WTC11 (cell line): ENCODE measurements at regions not wholly inside any gene's neighbourhood (a gene's known extent, or its start where the extent isn't known, plus 50 kb on each side); places are given as distances from the start of the nearest gene placed in this dataset.
A peak's percentile ranks its signal among the peaks of the same experiment; 100 is the strongest.

ENCODE experiments used
- ATAC-seq: fragments of 200-7000 bp; cut with Tn5 transposase; 2 replicates; pipeline ENCODE4 v1.10.0; 2021; ENCODE audit warnings: mild to moderate bottlenecking, moderate library complexity
- CTCF ChIA-PET: fragments of 300-600 bp; sonication (Branson Sonifier 250); formaldehyde crosslinking; loops from one replicate; lab custom pipeline; 2021; ENCODE audit warnings: antibody characterized with exemption; lab: Charles Lee
- POLR2A ChIA-PET: fragments of 350-600 bp; sonication (Branson Sonifier 250); formaldehyde crosslinking; loops from one replicate; lab custom pipeline; 2021; ENCODE audit warnings: antibody characterized with exemption; lab: Charles Lee
- DNase-seq: peaks from one replicate; pipeline ENCODE4 v3.0.0; 2021; ENCODE audit warnings: low spot score
- H3K27ac Mint-ChIP-seq: 2 replicates; pipeline ENCODE4 v1.8.0; 2021; ENCODE audit warnings: mixed read lengths
- H3K27me3 Mint-ChIP-seq: 2 replicates; pipeline ENCODE4 v1.8.0; 2021; ENCODE audit warnings: low read depth, mild to moderate bottlenecking, moderate library complexity, mixed read lengths
- H3K36me3 Mint-ChIP-seq: 2 replicates; pipeline ENCODE4 v1.8.0; 2021; ENCODE audit warnings: mixed read lengths
- H3K4me1 Mint-ChIP-seq: 2 replicates; pipeline ENCODE4 v1.8.0; 2022; ENCODE audit warnings: mixed read lengths
- H3K4me3 Mint-ChIP-seq: 2 replicates; pipeline ENCODE4 v1.8.0; 2021; ENCODE audit warnings: mild to moderate bottlenecking, moderate library complexity, mixed read lengths
- H3K9me3 Mint-ChIP-seq: 2 replicates; pipeline ENCODE4 v1.8.0; 2021; ENCODE audit warnings: mixed read lengths
- EMX1 ChIP-seq: fragments of 250-450 bp; sonication (Bioruptor Pico); IDR thresholded peaks from 2 replicates; pipeline ENCODE4 v1.8.0; 2021; ENCODE audit warnings: mild to moderate bottlenecking
- ESRRA ChIP-seq: sonication (generic); formaldehyde crosslinking; IDR thresholded peaks from 2 replicates; pipeline ENCODE4 v1.8.1; 2022; ENCODE audit warnings: mild to moderate bottlenecking, missing genetic modification reagents, borderline replicate concordance
- FOXK1 ChIP-seq: sonication (generic); formaldehyde crosslinking; IDR thresholded peaks from 2 replicates; pipeline ENCODE4 v1.8.0; 2022; ENCODE audit warnings: mild to moderate bottlenecking, moderate library complexity, missing genetic modification reagents
- FOXP1 ChIP-seq: sonication (generic); formaldehyde crosslinking; IDR thresholded peaks from 2 replicates; pipeline ENCODE4 v1.8.0; 2022; ENCODE audit warnings: missing genetic modification reagents, mild to moderate bottlenecking, moderate library complexity, borderline replicate concordance
- GABPB1 ChIP-seq: sonication (generic); formaldehyde crosslinking; IDR thresholded peaks from 2 replicates; pipeline ENCODE4 v1.8.1; 2023; ENCODE audit warnings: mild to moderate bottlenecking, missing genetic modification reagents
- GTF2I ChIP-seq: fragments of 250-450 bp; sonication (Bioruptor Pico); conservative IDR thresholded peaks from 2 replicates; pipeline ENCODE4 v1.4.0; 2021; ENCODE audit warnings: mild to moderate bottlenecking
- JAZF1 ChIP-seq: fragments of 250-450 bp; sonication (Bioruptor Pico); IDR thresholded peaks from 2 replicates; pipeline ENCODE4 v1.9.0; 2021; ENCODE audit warnings: moderate library complexity, mild to moderate bottlenecking, inconsistent platforms
- JUN ChIP-seq: sonication (generic); formaldehyde crosslinking; IDR thresholded peaks from 2 replicates; pipeline ENCODE4 v1.8.0; 2023; ENCODE audit warnings: mild to moderate bottlenecking, missing genetic modification reagents
- MYBL2 ChIP-seq: sonication (generic); formaldehyde crosslinking; IDR thresholded peaks from 2 replicates; pipeline ENCODE4 v1.8.1; 2023; ENCODE audit warnings: mild to moderate bottlenecking, moderate library complexity, missing genetic modification reagents
- NR1H2 ChIP-seq: sonication (generic); formaldehyde crosslinking; IDR thresholded peaks from 2 replicates; pipeline ENCODE4 v1.9.0; 2021; ENCODE audit warnings: mild to moderate bottlenecking, moderate library complexity, missing genetic modification reagents
- NR3C1 ChIP-seq: sonication (generic); formaldehyde crosslinking; conservative IDR thresholded peaks from 2 replicates; pipeline ENCODE4 v1.8.1; 2023; ENCODE audit warnings: low read depth, mild to moderate bottlenecking, missing genetic modification reagents
- PRRX2 ChIP-seq: fragments of 250-450 bp; sonication (Bioruptor Pico); IDR thresholded peaks from 2 replicates; pipeline ENCODE4 v1.8.0; 2021; ENCODE audit warnings: mild to moderate bottlenecking
- SOX15 ChIP-seq: fragments of 250-450 bp; sonication (Bioruptor Pico); IDR thresholded peaks from 2 replicates; pipeline ENCODE4 v1.9.0; 2021; ENCODE audit warnings: mild to moderate bottlenecking
- TEAD4 ChIP-seq: sonication (generic); formaldehyde crosslinking; IDR thresholded peaks from 2 replicates; pipeline ENCODE4 v1.8.0; 2022; ENCODE audit warnings: mild to moderate bottlenecking, missing genetic modification reagents
- ZNF121 ChIP-seq: sonication (generic); formaldehyde crosslinking; IDR thresholded peaks from 2 replicates; pipeline ENCODE4 v1.8.0; 2023; ENCODE audit warnings: missing genetic modification reagents
- ZNF219 ChIP-seq: sonication (generic); formaldehyde crosslinking; IDR thresholded peaks from 2 replicates; pipeline ENCODE4 v1.8.0; 2023; ENCODE audit warnings: missing genetic modification reagents, mild to moderate bottlenecking, borderline replicate concordance
- ZNF232 ChIP-seq: sonication (generic); formaldehyde crosslinking; IDR thresholded peaks from 2 replicates; pipeline ENCODE4 v1.8.0; 2022; ENCODE audit warnings: mild to moderate bottlenecking, missing genetic modification reagents
- ZNF317 ChIP-seq: sonication (generic); formaldehyde crosslinking; IDR thresholded peaks from 2 replicates; pipeline ENCODE4 v1.8.1; 2023; ENCODE audit warnings: low read depth, mild to moderate bottlenecking, moderate library complexity, missing genetic modification reagents, borderline replicate concordance
- ZNF671 ChIP-seq: fragments of 250-450 bp; sonication (Bioruptor Pico); IDR thresholded peaks from 2 replicates; pipeline ENCODE4 v1.8.0; 2021; ENCODE audit warnings: mild to moderate bottlenecking
- TF ChIP-seq, protein P1 (sequence below): fragments of 250-450 bp; sonication (Bioruptor Pico); IDR thresholded peaks from 2 replicates; pipeline ENCODE4 v1.9.0; 2021; ENCODE audit warnings: mild to moderate bottlenecking
- TF ChIP-seq, protein P2 (sequence below): sonication (generic); formaldehyde crosslinking; IDR thresholded peaks from 2 replicates; pipeline ENCODE4 v1.8.1; 2023; ENCODE audit warnings: mild to moderate bottlenecking, missing genetic modification reagents, moderate library complexity
- TF ChIP-seq, protein P3 (sequence below): sonication (generic); formaldehyde crosslinking; IDR thresholded peaks from 2 replicates; pipeline ENCODE4 v1.8.0; 2022; ENCODE audit warnings: mild to moderate bottlenecking, missing genetic modification reagents
- TF ChIP-seq, protein P4 (sequence below): sonication (generic); formaldehyde crosslinking; IDR thresholded peaks from 2 replicates; pipeline ENCODE4 v1.8.1; 2022; ENCODE audit warnings: mild to moderate bottlenecking, missing genetic modification reagents, moderate library complexity, borderline replicate concordance
- TF ChIP-seq, protein P5 (sequence below): fragments of 200-600 bp; IDR thresholded peaks from 2 replicates; pipeline ENCODE4 v1.8.0; 2022; ENCODE audit warnings: antibody characterized with exemption
- TF ChIP-seq, protein P6 (sequence below): sonication (generic); formaldehyde crosslinking; IDR thresholded peaks from 2 replicates; pipeline ENCODE4 v1.8.0; 2022; ENCODE audit warnings: mild to moderate bottlenecking, missing genetic modification reagents
- TF ChIP-seq, protein P7 (sequence below): sonication (generic); formaldehyde crosslinking; IDR thresholded peaks from 2 replicates; pipeline ENCODE4 v1.8.0; 2022; ENCODE audit warnings: missing genetic modification reagents

DNA sequence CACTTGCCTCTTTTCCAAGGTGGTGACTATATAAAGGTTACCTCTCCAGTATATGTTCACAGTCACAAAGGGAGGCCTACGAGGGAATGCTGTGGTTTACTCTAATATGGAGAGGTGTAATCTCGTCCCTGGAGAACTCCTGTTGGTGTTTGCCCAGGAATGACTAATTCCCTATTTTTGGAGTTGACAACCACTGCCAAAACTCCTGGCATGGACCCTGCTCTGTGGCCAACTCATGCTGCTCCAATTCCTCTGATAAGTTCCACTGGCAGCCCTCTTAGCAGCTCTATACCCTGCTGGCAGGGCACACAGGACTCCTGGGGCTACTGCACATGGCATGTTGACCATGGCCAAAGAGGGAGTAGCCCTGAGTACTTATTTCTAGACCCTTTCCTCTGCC lies 418.7 kb upstream of the ANO5 start (continued):
- TF ChIP-seq, protein P1, sequence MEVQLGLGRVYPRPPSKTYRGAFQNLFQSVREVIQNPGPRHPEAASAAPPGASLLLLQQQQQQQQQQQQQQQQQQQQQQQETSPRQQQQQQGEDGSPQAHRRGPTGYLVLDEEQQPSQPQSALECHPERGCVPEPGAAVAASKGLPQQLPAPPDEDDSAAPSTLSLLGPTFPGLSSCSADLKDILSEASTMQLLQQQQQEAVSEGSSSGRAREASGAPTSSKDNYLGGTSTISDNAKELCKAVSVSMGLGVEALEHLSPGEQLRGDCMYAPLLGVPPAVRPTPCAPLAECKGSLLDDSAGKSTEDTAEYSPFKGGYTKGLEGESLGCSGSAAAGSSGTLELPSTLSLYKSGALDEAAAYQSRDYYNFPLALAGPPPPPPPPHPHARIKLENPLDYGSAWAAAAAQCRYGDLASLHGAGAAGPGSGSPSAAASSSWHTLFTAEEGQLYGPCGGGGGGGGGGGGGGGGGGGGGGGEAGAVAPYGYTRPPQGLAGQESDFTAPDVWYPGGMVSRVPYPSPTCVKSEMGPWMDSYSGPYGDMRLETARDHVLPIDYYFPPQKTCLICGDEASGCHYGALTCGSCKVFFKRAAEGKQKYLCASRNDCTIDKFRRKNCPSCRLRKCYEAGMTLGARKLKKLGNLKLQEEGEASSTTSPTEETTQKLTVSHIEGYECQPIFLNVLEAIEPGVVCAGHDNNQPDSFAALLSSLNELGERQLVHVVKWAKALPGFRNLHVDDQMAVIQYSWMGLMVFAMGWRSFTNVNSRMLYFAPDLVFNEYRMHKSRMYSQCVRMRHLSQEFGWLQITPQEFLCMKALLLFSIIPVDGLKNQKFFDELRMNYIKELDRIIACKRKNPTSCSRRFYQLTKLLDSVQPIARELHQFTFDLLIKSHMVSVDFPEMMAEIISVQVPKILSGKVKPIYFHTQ (CRISPR knock-in tag), result no peak
- TF ChIP-seq, protein P2, sequence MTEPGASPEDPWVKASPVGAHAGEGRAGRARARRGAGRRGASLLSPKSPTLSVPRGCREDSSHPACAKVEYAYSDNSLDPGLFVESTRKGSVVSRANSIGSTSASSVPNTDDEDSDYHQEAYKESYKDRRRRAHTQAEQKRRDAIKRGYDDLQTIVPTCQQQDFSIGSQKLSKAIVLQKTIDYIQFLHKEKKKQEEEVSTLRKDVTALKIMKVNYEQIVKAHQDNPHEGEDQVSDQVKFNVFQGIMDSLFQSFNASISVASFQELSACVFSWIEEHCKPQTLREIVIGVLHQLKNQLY (CRISPR knock-in tag), result no peak
- TF ChIP-seq MYBL2 (no peak), ZNF219 (CRISPR knock-in tag) (no peak), GTF2I (CRISPR knock-in tag) (no peak), ZNF232 (no peak), NR1H2 (CRISPR knock-in tag) (no peak)

DNA sequence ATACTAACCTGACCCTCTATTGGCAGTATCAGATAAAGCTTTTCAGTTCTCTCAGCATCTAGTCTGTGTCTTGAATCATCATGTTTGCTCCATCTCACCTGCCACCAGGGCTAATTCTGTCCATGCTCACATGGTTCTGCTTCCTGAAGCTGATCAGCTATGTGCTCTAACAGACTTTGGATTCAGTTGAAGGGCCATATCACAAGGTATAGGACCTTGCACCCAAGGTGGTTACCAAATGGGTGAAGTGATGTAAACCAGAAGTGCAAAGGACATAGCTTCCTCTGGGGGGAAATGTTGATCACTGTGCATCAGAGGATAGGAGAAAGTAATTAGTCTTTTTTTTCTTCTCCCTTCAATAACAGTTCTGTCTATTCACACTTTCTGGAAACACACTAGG lies 417.0 kb upstream of the ANO5 start:
- Mint-ChIP-seq H3K27ac (no peak overlapping the region), H3K9me3 (no peaks in the 10 kb centered on the region), H3K4me3 (no peak overlapping the region), H3K4me1 (no peaks in the 10 kb centered on the region), H3K27me3 (no peaks in the 10 kb centered on the region)
- CTCF ChIA-PET, result interaction anchor here (0.6 to 1.4 kb wide), 2 partner anchors 8 to 20 kb away, joined by 3 read pairs; no protein-coding TSS in a partner anchor
- POLR2A ChIA-PET, result no interaction called here
- DNase-seq, result no peak
- peak; percentile 38; the same call in 1 of the 2 replicates for ATAC-seq
- TF ChIP-seq, protein P3, sequence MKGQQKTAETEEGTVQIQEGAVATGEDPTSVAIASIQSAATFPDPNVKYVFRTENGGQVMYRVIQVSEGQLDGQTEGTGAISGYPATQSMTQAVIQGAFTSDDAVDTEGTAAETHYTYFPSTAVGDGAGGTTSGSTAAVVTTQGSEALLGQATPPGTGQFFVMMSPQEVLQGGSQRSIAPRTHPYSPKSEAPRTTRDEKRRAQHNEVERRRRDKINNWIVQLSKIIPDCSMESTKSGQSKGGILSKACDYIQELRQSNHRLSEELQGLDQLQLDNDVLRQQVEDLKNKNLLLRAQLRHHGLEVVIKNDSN (CRISPR knock-in tag), result no peak
- TF ChIP-seq ESRRA (CRISPR knock-in tag), result no peak
- TF ChIP-seq, protein P4, sequence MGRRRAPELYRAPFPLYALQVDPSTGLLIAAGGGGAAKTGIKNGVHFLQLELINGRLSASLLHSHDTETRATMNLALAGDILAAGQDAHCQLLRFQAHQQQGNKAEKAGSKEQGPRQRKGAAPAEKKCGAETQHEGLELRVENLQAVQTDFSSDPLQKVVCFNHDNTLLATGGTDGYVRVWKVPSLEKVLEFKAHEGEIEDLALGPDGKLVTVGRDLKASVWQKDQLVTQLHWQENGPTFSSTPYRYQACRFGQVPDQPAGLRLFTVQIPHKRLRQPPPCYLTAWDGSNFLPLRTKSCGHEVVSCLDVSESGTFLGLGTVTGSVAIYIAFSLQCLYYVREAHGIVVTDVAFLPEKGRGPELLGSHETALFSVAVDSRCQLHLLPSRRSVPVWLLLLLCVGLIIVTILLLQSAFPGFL, result no peak
- TF ChIP-seq JAZF1 (CRISPR knock-in tag), result no peak
- no peak for TF ChIP-seq ZNF317
- no peak for TF ChIP-seq NR3C1 (CRISPR knock-in tag)
- TF ChIP-seq, protein P5, sequence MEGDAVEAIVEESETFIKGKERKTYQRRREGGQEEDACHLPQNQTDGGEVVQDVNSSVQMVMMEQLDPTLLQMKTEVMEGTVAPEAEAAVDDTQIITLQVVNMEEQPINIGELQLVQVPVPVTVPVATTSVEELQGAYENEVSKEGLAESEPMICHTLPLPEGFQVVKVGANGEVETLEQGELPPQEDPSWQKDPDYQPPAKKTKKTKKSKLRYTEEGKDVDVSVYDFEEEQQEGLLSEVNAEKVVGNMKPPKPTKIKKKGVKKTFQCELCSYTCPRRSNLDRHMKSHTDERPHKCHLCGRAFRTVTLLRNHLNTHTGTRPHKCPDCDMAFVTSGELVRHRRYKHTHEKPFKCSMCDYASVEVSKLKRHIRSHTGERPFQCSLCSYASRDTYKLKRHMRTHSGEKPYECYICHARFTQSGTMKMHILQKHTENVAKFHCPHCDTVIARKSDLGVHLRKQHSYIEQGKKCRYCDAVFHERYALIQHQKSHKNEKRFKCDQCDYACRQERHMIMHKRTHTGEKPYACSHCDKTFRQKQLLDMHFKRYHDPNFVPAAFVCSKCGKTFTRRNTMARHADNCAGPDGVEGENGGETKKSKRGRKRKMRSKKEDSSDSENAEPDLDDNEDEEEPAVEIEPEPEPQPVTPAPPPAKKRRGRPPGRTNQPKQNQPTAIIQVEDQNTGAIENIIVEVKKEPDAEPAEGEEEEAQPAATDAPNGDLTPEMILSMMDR, result no peak
- no peak for TF ChIP-seq FOXK1
- TF ChIP-seq EMX1 (CRISPR knock-in tag), result no peak
- TF ChIP-seq PRRX2, result no peak
- TF ChIP-seq ZNF671 (CRISPR knock-in tag), result no peak
- TF ChIP-seq TEAD4 (CRISPR knock-in tag), result no peak
- TF ChIP-seq GABPB1 (CRISPR knock-in tag), result no peak
- no peak for TF ChIP-seq JUN (CRISPR knock-in tag)
- TF ChIP-seq, protein P6, sequence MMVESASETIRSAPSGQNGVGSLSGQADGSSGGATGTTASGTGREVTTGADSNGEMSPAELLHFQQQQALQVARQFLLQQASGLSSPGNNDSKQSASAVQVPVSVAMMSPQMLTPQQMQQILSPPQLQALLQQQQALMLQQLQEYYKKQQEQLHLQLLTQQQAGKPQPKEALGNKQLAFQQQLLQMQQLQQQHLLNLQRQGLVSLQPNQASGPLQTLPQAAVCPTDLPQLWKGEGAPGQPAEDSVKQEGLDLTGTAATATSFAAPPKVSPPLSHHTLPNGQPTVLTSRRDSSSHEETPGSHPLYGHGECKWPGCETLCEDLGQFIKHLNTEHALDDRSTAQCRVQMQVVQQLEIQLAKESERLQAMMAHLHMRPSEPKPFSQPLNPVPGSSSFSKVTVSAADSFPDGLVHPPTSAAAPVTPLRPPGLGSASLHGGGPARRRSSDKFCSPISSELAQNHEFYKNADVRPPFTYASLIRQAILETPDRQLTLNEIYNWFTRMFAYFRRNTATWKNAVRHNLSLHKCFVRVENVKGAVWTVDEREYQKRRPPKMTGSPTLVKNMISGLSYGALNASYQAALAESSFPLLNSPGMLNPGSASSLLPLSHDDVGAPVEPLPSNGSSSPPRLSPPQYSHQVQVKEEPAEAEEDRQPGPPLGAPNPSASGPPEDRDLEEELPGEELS (CRISPR knock-in tag), result no peak
- no peak for TF ChIP-seq GTF2I (CRISPR knock-in tag)
- TF ChIP-seq SOX15 (CRISPR knock-in tag), result no peak
- TF ChIP-seq, protein P7, sequence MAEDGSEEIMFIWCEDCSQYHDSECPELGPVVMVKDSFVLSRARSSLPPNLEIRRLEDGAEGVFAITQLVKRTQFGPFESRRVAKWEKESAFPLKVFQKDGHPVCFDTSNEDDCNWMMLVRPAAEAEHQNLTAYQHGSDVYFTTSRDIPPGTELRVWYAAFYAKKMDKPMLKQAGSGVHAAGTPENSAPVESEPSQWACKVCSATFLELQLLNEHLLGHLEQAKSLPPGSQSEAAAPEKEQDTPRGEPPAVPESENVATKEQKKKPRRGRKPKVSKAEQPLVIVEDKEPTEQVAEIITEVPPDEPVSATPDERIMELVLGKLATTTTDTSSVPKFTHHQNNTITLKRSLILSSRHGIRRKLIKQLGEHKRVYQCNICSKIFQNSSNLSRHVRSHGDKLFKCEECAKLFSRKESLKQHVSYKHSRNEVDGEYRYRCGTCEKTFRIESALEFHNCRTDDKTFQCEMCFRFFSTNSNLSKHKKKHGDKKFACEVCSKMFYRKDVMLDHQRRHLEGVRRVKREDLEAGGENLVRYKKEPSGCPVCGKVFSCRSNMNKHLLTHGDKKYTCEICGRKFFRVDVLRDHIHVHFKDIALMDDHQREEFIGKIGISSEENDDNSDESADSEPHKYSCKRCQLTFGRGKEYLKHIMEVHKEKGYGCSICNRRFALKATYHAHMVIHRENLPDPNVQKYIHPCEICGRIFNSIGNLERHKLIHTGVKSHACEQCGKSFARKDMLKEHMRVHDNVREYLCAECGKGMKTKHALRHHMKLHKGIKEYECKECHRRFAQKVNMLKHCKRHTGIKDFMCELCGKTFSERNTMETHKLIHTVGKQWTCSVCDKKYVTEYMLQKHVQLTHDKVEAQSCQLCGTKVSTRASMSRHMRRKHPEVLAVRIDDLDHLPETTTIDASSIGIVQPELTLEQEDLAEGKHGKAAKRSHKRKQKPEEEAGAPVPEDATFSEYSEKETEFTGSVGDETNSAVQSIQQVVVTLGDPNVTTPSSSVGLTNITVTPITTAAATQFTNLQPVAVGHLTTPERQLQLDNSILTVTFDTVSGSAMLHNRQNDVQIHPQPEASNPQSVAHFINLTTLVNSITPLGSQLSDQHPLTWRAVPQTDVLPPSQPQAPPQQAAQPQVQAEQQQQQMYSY (CRISPR knock-in tag), result no peak
- no peak for TF ChIP-seq ZNF121 (CRISPR knock-in tag)
- no peak for TF ChIP-seq FOXP1
- TF ChIP-seq, all 79 proteins: peak for 0
- no peaks in the 10 kb centered on the region for H3K36me3 Mint-ChIP-seq
